ENCODE measurements at regions not wholly inside any gene's neighbourhood (a gene's known extent, or its start where the extent isn't known, plus 50 kb on each side); places are given as distances from the start of the nearest gene placed in this dataset.

- TF ChIP-seq CTCF (conservative IDR thresholded peaks at IDR 0.05) (no peak), ZFX (IDR thresholded peaks at IDR 0.05) (no peak)
These were observed 380.5 kb upstream of the SPRED2 start for GRCh38 chr2:65812887-65813286.

All from C4-2B (cell line).